Uterus (tissue), 2 donors: ENCODE measurements at regions not wholly inside any gene's neighbourhood (a gene's known extent, or its start where the extent isn't known, plus 50 kb on each side); places are given as distances from the start of the nearest gene placed in this dataset.

Experiments used
- POLR2A ChIP-seq, 2 donors: fragments of 450-650 bp; IDR thresholded peaks; one replicate each; pipeline ENCODE4 v1.6.1; 2016; ENCODE audit warnings: antibody characterized with exemption in 2 of 2, mild to moderate bottlenecking in 1 of 2, moderate library complexity in 1 of 2
- TF ChIP-seq, protein P1 (sequence below), 4 experiments: fragments of 200-600 bp in 2 of 4; fragments of 450-650 bp in 2 of 4; sonication (generic) in 2 of 4; IDR thresholded peaks; one replicate each; pipeline ENCODE4 v1.5.1; 2016 to 2019; ENCODE audit warnings: antibody characterized with exemption in 4 of 4, mild to moderate bottlenecking in 2 of 4, moderate library complexity in 1 of 4

DNA sequence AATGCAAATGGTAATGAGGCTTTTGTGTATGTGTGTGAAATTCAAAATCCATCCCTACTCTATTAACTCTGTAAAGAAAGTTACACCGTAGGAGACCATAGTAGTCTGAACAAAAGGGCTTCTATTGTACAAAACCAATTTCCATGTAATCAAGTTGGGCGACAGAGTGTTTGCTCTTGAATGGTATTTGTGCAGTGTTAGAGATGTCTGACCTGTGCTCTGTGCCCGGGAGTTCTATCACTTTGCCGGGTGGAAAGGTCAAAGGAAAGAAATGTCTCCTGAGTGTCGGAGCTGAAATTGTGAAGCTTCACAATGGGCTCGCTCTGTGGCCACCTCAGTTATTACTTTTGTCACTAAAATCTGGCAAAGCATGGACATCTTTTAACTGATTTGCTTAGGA, 312.0 kb downstream of the SAMD5 start:
- TF ChIP-seq, protein P1, sequence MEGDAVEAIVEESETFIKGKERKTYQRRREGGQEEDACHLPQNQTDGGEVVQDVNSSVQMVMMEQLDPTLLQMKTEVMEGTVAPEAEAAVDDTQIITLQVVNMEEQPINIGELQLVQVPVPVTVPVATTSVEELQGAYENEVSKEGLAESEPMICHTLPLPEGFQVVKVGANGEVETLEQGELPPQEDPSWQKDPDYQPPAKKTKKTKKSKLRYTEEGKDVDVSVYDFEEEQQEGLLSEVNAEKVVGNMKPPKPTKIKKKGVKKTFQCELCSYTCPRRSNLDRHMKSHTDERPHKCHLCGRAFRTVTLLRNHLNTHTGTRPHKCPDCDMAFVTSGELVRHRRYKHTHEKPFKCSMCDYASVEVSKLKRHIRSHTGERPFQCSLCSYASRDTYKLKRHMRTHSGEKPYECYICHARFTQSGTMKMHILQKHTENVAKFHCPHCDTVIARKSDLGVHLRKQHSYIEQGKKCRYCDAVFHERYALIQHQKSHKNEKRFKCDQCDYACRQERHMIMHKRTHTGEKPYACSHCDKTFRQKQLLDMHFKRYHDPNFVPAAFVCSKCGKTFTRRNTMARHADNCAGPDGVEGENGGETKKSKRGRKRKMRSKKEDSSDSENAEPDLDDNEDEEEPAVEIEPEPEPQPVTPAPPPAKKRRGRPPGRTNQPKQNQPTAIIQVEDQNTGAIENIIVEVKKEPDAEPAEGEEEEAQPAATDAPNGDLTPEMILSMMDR (IDR thresholded peaks at IDR 0.05): no peak
- TF ChIP-seq POLR2A (IDR thresholded peaks at IDR 0.05): no peak
